BLaER1 (cell line): ENCODE measurements at regions not wholly inside any gene's neighbourhood (a gene's known extent, or its start where the extent isn't known, plus 50 kb on each side); places are given as distances from the start of the nearest gene placed in this dataset.

ENCODE experiments used
- H3K27ac ChIP-seq: shearing (Covaris generic); formaldehyde crosslinking; 2 replicates; pipeline ENCODE4 v1.8.1; 2022
- H3K27me3 ChIP-seq: shearing (Covaris generic); formaldehyde crosslinking; 2 replicates; pipeline ENCODE4 v1.8.1; 2022
- H3K36me3 ChIP-seq: shearing (Covaris generic); formaldehyde crosslinking; 2 replicates; pipeline ENCODE4 v1.8.1; 2022
- H3K4me1 ChIP-seq: shearing (Covaris generic); formaldehyde crosslinking; 2 replicates; pipeline ENCODE4 v1.8.1; 2022
- H3K4me2 ChIP-seq: shearing (Covaris generic); formaldehyde crosslinking; 2 replicates; pipeline ENCODE4 v1.8.1; 2022
- H3K4me3 ChIP-seq: shearing (Covaris generic); formaldehyde crosslinking; 2 replicates; pipeline ENCODE4 v1.8.1; 2022
- H3K9ac ChIP-seq: shearing (Covaris generic); formaldehyde crosslinking; 2 replicates; pipeline ENCODE4 v1.8.1; 2022
- H3K9me3 ChIP-seq: shearing (Covaris generic); formaldehyde crosslinking; 2 replicates; pipeline ENCODE4 v1.8.1; 2022
- H4K20me1 ChIP-seq: shearing (Covaris generic); formaldehyde crosslinking; 2 replicates; pipeline ENCODE4 v1.8.1; 2022
- Cebpa-rat ChIP-seq: shearing (Covaris generic); IDR thresholded peaks from 2 replicates; pipeline ENCODE4 v1.8.1; 2022

DNA sequence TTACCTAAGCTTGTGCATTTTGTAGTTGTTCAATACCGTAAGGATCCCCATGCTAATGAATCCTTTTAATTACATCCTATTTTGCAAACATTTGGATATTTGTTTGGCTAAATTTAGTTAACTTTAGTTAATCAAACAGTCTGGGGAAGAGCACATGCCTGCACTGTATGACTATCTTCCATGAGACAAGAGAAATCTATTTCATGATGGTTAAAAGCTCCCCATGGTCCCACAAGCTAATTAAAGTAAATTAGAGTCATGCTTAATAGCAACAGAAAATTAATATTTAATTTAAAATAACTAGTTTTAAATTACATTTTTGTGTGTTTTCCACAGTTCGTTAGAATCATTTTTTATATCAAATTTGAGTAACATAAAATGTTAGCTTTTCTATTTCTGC is 95.4 kb upstream of the S1PR1 start:
- Histone ChIP-seq H3K4me1 (peaks cover 29% of the 10 kb centered on the region), H4K20me1 (no peaks in the 10 kb centered on the region), H3K9me3 (no peaks in the 10 kb centered on the region), H3K4me2 (no peak overlapping the region), H3K27me3 (no peaks in the 10 kb centered on the region), H3K4me3 (no peak overlapping the region), H3K27ac (no peak overlapping the region), H3K36me3 (no peaks in the 10 kb centered on the region), H3K9ac (no peak overlapping the region)
- TF ChIP-seq Cebpa-rat, result no peak

DNA sequence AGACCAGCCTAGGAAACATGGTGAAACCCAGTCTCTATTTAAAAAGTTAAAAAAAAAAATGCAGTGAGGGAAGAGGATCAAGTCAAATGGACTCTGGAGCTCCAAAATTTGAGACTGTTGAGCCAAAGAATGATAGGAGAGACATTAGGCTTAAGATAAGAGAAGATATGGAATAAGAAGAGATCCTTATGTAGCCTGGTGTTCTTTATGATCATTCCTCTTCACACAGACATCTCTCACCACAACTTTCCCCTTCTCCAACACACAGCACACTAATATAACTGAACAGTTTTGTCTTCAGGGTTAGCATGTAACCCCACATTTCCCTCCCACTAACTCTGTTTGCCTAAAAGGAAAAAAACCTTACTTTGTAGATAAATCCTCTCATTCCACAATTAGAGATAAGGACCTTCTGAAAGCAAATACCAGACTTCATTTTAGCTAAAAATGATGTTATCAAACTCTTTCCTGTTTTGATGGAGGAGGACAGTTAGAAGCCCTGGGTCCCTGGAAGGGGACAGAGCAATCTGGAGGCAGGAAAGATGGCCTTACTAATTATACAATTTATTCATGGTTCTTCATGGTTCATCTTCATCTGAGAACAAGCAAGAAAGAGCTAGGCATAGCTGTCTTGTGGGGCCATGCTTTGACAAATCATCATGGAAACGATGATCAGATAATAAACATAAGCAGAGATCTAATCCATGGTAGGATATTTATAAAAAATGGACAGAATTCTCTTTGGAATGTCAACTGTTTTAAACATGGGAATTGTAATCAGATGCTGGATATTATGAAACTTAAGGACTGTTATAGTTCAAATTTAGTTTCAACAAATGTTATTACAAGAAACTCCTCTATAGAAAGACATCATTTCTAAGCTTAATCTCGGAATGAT is 96.7 kb upstream of the S1PR1 start:
- no peak overlapping the region for H3K4me3 ChIP-seq
- H3K36me3 ChIP-seq, result no peaks in the 10 kb centered on the region
- TF ChIP-seq Cebpa-rat, result no peak
- H3K27ac ChIP-seq, result no peak overlapping the region
- H3K27me3 ChIP-seq, result no peaks in the 10 kb centered on the region
- H3K4me2 ChIP-seq, result no peak overlapping the region
- H3K4me1 ChIP-seq, result peaks cover 40% of the 10 kb centered on the region
- no peaks in the 10 kb centered on the region for H3K9me3 ChIP-seq
- H4K20me1 ChIP-seq, result no peaks in the 10 kb centered on the region
- H3K9ac ChIP-seq, result no peak overlapping the region

DNA sequence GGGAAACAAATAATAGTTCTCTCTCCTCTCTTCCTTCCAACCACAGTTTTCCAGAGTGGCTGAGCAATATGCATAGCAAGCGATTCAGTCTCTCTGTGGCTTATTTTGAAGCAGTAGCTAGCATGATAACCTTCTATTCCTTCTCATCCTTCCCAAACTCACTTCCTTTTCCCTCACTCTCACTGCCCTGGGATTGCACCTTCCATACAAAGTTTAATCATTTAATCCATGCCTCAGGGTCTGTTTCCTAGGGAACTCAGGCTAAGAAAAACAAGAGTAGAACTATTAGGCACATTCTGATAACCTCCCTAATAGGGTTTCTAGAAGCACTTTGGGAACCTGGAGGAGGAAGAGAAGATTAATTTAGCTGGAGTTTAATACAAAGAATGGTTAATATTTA is 97.7 kb upstream of the S1PR1 start:
- H3K36me3 ChIP-seq, result no peaks in the 10 kb centered on the region

GRCh38 chr1:101137144-101138126 is 99.4 kb upstream of the S1PR1 start:
- peak overlapping the region; percentile 72 for H3K4me2 ChIP-seq
- peaks cover 55% of the 10 kb centered on the region for H3K4me1 ChIP-seq

More for the DNA sequence above, 97.7 kb upstream of the S1PR1 start:
- Histone ChIP-seq H3K9ac (no peak overlapping the region), H3K27me3 (no peaks in the 10 kb centered on the region), H3K4me1 (peaks cover 49% of the 10 kb centered on the region), H3K27ac (no peak overlapping the region), H3K4me3 (no peak overlapping the region), H4K20me1 (no peaks in the 10 kb centered on the region), H3K9me3 (no peaks in the 10 kb centered on the region), H3K4me2 (peak overlapping the region; percentile 19; the same call in 1 of the 2 replicates)
- TF ChIP-seq Cebpa-rat, result no peak

DNA sequence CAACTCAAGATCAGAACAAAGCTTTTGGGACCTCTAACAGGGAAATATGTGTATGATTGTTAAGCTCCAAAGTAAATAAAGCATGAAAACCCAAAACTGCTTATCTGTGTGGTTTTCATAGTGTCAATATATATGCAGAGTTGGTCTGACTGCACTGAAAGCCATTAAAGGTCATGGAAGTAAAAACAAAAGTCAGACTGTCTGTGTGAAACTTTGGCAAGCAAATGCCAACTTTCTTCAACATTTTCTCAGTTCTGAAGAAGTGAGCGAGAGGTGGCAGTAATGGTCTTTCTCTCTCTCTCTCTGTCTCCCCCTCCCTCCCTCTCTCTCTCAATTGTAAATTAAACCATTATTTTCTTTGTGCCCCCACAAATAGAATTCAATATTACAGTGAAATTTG is 100.1 kb upstream of the S1PR1 start:
- Histone ChIP-seq H3K36me3 (no peaks in the 10 kb centered on the region), H4K20me1 (no peaks in the 10 kb centered on the region), H3K27ac (peak overlapping the region; percentile 75), H3K4me1 (peaks cover 59% of the 10 kb centered on the region), H3K4me2 (peak overlapping the region; percentile 72), H3K9me3 (no peaks in the 10 kb centered on the region), H3K27me3 (no peaks in the 10 kb centered on the region), H3K9ac (peak overlapping the region; percentile 44; the same call in 1 of the 2 replicates), H3K4me3 (no peak overlapping the region)
- TF ChIP-seq Cebpa-rat, result no peak

More at GRCh38 chr1:101137144-101138126, 99.4 kb upstream of the S1PR1 start:
- Histone ChIP-seq H3K9me3 (no peaks in the 10 kb centered on the region), H3K9ac (peak overlapping the region; percentile 44; the same call in 1 of the 2 replicates), H3K27ac (peak overlapping the region; percentile 75), H3K36me3 (no peaks in the 10 kb centered on the region), H4K20me1 (no peaks in the 10 kb centered on the region), H3K4me3 (no peak overlapping the region), H3K27me3 (no peaks in the 10 kb centered on the region)
- TF ChIP-seq Cebpa-rat, result peak; percentile 35; the same call in 1 of the 2 replicates

GRCh38 chr1:101136271-101136670 is 100.5 kb upstream of the S1PR1 start:
- no peaks in the 10 kb centered on the region for H3K9me3 ChIP-seq
- no peaks in the 10 kb centered on the region for H3K36me3 ChIP-seq
- H4K20me1 ChIP-seq, result no peaks in the 10 kb centered on the region
- peak overlapping the region; percentile 75 for H3K27ac ChIP-seq
- TF ChIP-seq Cebpa-rat, result no peak
- peaks cover 63% of the 10 kb centered on the region for H3K4me1 ChIP-seq
- H3K9ac ChIP-seq, result peak overlapping the region; percentile 44; the same call in 1 of the 2 replicates
- H3K4me3 ChIP-seq, result no peak overlapping the region
- peak overlapping the region; percentile 72 for H3K4me2 ChIP-seq
- no peaks in the 10 kb centered on the region for H3K27me3 ChIP-seq

DNA sequence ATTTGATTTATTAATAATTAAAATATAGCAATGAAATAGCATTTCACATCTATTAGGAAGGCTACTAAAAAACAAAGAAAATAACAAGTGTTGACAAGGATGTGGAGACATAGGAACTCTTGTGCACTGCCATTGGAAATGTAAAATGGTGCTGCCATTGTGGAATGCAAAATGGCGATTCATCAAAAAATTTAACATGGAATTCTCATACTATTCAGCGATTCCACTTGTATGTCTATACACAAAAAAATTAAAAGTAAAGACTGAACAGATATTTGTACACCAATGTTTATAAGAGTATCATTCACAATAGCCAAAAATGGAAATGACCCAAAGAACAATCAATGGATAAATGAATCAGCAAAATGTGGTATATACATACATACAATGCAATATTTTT is 101.3 kb upstream of the S1PR1 start:
- H3K4me2 ChIP-seq, result peak overlapping the region; percentile 72
- no peak for TF ChIP-seq Cebpa-rat
- H3K27ac ChIP-seq, result no peak overlapping the region
- H3K9me3 ChIP-seq, result no peaks in the 10 kb centered on the region
- no peaks in the 10 kb centered on the region for H4K20me1 ChIP-seq
- no peak overlapping the region for H3K9ac ChIP-seq
- H3K4me1 ChIP-seq, result peaks cover 69% of the 10 kb centered on the region
- H3K36me3 ChIP-seq, result no peaks in the 10 kb centered on the region
- no peaks in the 10 kb centered on the region for H3K27me3 ChIP-seq
- no peak overlapping the region for H3K4me3 ChIP-seq

DNA sequence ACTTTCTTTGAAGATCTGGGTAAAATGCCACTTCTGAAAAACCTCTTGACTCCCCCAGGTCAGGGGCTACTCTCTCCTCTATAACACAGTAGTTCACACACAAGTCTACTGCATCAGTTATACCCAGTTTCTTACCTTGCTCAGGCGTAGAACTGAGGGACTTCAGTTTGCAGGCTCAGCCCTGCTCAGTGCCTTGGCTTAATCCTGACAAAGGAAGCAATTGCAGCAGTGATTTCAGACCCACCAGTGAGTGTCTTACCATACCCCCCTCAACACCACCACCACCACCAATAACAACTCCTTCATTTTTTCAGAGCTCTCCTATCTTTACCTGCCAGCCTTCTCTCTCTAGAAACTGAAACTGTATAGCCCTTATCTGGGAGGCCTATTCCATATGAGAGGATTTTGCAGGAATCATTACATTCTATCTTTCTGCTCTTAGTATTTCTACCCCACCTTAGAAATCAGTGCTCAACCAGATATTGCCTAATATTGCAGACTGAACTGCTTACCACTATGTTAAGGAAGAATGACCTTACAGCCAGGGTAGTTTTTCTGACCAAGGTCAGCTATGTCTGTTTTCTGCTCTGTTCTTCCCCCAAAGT is 105.5 kb upstream of the S1PR1 start:
- H3K4me1 ChIP-seq, result peaks cover 72% of the 10 kb centered on the region
- H3K4me3 ChIP-seq, result no peak overlapping the region
- H3K9ac ChIP-seq, result no peak overlapping the region

DNA sequence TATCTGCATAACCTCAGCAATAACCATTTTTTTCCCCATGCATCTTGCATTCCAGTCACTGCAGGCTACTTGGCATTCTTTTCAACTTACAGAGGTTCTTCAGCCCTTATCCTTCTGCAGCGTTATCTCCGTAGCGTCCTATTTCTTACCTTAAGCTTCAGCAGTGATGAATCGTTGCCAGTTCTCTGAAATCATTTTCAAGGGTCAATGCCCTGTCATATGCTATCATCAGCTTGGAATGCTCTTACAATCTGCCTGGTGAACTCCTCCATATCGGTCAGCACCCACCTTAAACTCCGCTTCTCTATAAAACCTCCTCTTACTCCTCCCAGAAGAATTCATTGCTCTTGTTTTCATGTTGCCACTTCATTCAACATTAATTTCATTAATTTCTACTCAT is 105.1 kb upstream of the DPH5 start:
- no peaks in the 10 kb centered on the region for H3K27me3 ChIP-seq
- no peak overlapping the region for H3K27ac ChIP-seq

More for the DNA sequence above, 105.5 kb upstream of the S1PR1 start:
- H4K20me1 ChIP-seq, result no peaks in the 10 kb centered on the region
- no peak overlapping the region for H3K4me2 ChIP-seq
- H3K9me3 ChIP-seq, result no peaks in the 10 kb centered on the region
- H3K36me3 ChIP-seq, result no peaks in the 10 kb centered on the region
- TF ChIP-seq Cebpa-rat, result no peak
- H3K27me3 ChIP-seq, result no peaks in the 10 kb centered on the region
- no peak overlapping the region for H3K27ac ChIP-seq

More for the DNA sequence above, 105.1 kb upstream of the DPH5 start:
- H3K4me1 ChIP-seq, result peaks cover 65% of the 10 kb centered on the region
- H4K20me1 ChIP-seq, result no peaks in the 10 kb centered on the region
- no peaks in the 10 kb centered on the region for H3K9me3 ChIP-seq
- no peak for TF ChIP-seq Cebpa-rat
- H3K36me3 ChIP-seq, result no peaks in the 10 kb centered on the region
- peak overlapping the region; percentile 10; the same call in 1 of the 2 replicates for H3K4me2 ChIP-seq
- no peak overlapping the region for H3K9ac ChIP-seq
- no peak overlapping the region for H3K4me3 ChIP-seq
